Amygdala (tissue), 56 donors: ENCODE measurements at regions not wholly inside any gene's neighbourhood (a gene's known extent, or its start where the extent isn't known, plus 50 kb on each side); places are given as distances from the start of the nearest gene placed in this dataset.
"Not testable (repeated sequence)": the region's sequence is repeated elsewhere in the genome, so short reads cannot be mapped to it uniquely, and the experiment has no call there.

Experiments used
- DNase-seq, 56 donors: peaks; one replicate each; lab custom pipeline; 2025; lab: John Stamatoyannopoulos, UW

DNA sequence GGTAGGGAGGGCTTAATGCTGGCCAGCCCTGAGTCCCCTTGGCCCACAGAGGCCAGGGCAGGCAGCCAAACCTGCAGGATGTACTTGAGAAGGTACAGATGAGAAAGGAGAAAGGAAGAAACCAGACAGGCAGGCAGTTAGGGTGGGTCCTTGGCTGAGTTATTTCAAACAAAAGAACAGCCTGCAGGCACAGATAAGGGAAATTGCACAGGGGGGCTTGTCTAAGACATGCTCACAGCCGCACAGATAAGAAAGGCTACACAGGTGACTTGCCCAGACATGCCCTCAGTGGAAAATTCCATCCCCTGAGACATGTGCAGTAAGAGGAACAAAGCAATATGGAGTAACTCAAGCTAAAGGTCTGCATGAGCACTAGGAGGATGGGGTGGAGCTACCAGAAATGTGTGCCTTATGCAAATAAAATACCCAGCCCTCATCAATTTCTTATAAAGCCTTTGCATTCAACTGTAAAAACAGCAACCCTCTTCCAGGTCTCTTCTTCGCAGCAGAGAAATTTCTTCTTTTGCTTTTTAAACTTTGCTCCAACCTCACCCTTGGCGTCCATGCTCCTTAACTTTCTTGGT lies 158.2 kb upstream of the RGS6 start:
- DNase-seq: no peak

DNA sequence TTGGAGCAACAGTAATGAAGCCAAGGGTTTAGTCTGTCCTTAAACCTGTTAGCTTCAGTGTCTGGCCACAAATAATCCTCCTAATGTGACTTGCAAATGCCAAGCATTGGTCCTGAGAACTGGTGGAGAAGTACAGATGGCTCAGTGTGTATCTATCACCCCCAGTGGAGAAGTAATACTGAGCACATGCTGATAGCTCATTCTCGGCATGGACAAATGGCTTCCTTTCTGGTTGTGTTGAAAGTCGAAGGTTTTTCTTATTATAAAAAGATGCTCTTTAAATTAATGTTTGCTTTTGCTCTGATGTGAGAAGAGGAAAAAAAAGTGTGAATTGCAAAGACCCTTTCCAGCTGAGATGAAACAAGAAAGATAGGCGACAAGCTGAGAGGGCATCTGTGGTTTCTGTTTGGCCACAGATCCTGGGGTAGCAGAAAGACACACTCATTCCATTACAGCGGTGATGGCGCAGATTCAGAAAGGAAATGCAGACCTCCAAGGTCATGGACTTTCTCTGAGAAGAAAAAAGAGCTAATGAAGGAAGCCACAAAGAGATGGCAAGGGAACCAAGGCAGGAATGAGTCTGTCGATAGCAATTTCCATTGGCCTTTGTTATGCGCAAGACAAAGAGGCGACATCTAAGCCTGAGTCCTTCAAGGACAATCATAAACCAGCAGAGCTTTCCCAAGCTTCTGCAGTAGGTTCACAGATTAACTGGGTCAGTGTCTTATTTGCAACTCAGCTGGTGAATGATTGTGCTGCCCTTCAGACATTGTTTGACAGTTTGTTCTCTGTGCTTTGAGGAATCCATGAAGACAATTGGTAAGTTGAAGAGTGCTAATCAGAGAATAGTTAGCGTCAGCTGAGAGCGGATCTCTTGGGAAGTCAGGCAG lies 155.5 kb upstream of the RGS6 start:
- no peak for DNase-seq

DNA sequence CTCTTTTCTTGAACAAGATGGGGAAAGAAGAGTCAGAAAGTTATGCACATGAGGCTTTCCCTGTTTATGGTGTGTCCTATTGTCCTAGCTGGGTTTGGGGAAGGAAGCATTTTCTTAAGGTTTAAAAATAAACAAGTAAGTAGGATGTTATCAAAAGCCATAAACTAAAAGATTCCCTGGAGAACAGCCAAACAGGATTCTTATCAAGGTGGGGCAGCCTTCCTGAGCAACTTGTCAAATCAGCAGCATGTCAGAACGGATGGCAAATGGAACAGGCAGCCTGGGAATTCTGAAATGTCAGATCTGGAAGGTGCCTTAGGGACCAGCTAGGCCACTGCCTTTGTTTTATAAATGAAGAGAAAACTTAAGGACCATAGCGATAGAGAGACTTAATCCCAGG lies 152.2 kb upstream of the RGS6 start:
- DNase-seq: no peak

DNA sequence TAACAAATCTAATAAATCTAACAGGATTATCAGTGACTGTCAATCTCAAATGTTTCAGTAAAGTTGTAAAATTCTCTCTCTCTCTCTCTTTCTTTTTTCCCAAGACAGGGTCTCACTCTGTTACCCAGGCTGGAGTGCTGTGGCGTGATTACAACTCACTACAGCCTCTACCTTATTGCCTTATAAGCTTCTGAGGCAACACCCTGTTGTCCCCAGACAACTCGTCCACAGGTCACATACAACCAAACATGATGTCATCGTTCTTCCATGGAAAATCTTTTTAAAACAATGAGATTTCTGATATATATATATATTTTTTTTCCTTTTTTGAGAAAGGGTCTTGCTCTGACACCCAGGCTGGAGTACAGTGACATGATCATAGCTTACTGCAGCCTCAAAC lies 151.4 kb upstream of the RGS6 start:
- DNase-seq: no peak

- DNase-seq: no peak
Observed at GRCh38 chr14:71783088-71783487, 149.1 kb upstream of the RGS6 start.

DNA sequence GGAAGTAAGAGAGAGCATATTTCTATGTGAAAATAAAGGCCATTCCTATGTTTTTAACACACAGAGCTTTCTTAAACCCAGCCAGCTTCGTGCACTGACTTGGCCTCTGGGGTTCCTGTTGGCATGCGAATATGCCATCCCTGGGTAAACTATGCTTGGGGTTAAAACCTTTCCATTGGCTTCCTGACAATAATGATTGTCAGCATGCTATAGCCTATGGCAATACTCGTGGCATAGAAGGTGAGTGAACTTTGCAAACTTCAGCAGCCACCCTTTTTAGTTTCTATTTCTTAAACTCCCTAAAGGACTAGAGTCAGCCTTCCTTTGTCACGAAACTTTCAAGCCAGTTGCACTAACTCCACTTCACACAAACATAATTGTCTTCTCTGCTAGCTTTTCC lies 148.4 kb upstream of the RGS6 start:
- no peak for DNase-seq

GRCh38 chr14:71789005-71789404 lies 143.2 kb upstream of the RGS6 start:
- DNase-seq: no peak

DNA sequence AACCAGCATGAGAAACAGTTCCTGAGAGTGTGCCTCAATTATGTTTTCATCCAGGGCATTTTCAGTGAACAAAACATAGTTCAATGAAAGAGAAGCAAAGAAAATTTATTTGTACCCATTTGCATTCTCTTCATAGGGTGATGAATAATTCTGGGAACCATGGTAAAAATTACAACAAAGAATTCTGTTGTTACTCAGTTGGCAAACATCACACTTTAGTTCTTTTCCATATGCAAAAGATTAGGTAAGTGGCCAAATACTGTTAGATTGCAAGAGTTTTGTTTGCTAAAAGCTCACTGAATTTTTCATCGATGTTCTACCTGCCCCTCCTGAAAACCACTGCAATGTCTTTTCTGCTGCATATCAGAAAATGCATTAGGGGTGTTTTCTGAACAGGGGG lies 132.4 kb upstream of the RGS6 start:
- DNase-seq: no peak

- no peak for DNase-seq
Observed at GRCh38 chr14:71800878-71801277, 131.4 kb upstream of the RGS6 start.

GRCh38 chr14:71803539-71804260 lies 128.5 kb upstream of the RGS6 start:
- DNase-seq: no peak

- DNase-seq: no peak
Observed at GRCh38 chr14:71804992-71805391, 127.2 kb upstream of the RGS6 start.

DNA sequence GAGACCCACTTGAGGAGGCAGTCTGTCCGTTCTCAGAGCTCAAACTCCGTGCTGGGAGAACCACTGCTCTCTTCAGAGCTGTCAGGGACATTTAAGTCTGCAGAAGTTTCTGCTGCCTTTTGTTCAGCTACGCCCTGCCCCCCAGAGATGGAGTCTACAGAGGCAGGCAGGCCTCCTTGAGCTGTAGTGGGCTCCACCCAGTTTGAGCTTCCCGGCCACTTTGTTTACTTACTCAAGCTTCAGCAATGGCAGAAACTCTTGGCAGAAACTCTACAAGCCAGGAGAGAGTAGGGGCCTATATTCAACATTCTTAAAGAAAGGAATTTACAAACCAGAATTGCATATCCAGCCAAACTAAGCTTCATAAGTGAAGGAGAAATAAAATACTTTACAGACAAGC lies 125.2 kb upstream of the RGS6 start:
- not testable (repeated sequence) for DNase-seq

DNA sequence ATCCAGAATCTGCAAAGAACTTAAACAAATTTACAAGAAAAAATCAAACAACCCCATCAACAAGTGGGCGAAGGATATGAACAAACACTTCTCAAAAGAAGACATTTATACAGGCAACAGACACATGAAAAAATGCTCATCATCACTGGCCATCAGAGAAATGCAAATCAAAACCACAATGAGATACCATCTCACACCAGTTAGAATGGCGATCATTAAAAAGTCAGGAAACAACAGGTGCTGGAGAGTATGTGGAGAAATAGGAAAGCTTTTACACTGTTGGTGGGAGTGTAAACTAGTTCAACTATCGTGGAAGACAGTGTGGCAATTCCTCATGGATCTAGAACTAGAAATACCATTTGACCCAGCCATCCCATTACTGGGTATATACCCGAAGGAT lies 121.4 kb upstream of the RGS6 start:
- not testable (repeated sequence) for DNase-seq

DNA sequence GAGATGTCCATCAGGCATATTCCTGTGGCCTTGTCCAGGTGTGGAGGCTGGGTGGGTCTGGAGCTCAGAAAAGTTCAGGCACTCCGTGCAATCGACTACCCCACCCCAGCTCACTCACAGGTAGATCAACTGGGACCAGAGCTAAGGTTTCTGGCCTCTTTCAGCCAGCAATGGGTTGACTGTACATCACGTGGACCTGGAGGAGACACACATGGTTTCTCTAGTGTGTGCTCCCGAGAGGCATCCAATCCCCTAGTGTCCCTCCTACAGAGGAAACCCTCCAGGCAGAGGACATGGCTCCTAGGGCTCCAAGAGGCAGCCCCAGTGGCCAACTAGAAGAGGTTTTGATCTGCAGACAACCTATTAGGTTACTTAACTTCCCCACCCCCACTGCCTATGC lies 119.5 kb upstream of the RGS6 start:
- no peak for DNase-seq

DNA sequence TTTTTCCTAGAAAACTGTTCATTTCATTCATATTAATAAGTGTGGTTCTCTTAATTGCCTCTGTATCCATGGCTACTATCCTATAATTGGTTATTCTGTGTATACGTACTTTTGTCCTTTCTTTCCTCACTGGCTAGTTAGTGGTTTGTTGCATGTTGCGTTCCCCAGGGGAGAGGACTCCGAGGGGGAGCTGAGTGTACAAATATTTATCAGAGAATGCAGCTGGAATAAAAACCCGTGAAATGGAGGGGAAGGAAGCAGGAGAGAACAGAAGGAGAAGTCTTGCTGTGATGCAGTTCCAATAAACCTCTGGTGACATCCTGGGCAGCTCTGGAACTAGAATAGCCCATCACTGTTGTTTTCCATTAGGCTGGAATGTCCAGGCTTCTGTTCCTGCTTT lies 117.1 kb upstream of the RGS6 start:
- DNase-seq: no peak

DNA sequence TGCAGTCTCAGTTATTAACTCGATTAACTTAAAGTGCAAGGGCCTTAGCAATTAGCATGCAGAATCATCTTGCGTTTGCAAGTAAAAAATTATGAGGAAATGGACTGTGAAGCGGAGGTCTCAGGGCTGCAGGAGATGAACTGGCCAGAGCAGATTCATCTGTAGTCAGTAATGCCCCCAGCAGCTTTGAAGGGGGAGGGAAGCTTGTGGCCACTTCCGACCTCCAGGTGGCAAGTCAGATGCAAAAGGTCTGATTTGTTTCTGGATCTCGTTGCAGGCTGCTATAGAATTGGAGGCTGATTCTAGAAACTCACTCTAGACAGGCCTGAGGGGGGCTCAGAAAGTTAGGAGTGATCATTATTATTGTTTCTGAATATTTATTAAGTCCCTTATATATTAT lies 107.4 kb upstream of the RGS6 start:
- no peak for DNase-seq

GRCh38 chr14:71833476-71833875 lies 98.8 kb upstream of the RGS6 start:
- DNase-seq: no peak

DNA sequence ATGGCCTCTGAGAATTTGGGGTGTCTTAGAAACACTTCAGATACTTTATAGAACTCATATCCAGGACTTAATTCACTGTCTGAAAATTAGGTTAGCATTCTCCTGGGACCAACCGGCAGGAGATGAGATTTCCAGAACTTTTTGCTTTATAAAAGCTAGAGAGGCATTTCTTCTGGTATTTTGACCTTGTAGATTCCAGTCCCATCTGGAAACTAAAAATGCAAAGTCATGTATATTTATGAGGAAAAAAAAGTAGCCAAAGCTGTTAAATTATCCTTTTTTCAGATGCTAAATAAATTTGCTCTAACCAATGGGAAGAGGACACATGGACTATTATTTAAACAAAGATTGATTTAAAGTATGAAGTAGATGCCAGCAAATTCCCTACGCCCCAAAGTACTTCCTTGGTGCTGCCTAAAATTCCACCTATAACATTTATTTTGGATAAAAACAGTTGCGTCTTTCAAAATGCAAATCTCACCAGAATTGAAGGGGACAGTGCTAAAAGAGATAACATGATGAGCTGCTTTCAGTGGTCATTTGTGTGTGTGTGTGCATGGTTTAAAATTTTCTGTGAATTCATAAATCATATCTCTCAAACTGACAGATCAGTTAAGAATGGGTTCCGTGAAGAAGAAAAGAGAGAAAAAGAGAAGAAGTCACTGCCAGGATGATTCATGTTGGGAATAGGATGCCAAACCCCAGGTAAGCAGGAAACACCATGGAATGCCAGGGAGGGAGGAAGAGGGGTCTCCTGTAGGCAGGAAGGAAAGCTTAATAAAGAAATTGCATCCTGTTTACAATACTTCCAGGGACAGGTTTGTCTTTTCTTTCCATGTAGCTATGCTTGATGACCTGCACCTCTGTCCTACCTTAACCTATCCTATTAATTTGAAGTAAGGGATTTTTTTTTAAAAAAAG lies 97.7 kb upstream of the RGS6 start:
- DNase-seq: no peak

DNA sequence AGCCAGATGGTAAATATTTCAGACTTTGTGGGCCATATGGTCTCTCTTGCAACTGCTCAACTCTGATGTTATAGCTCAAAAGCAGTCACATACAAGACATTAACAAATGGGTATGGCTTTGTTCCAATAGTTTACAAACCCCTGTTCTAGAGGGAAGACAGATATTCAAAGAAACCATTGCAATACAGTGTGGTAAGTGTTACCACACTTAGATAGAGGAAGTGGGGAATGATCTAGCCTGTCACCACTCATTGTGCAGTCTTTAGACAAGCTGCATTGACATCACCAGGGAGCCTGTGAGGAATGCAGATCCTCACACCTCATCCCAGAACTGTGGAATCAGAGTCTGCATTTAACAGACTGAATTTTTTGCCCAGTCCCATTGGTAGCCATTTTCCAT lies 80.0 kb upstream of the RGS6 start:
- DNase-seq: no peak

GRCh38 chr14:71855399-71856036 lies 76.7 kb upstream of the RGS6 start:
- peak in 18 of 56 donors; percentile 1 to 49 (median 7) for DNase-seq
